GM12878 (cell line): ENCODE measurements at regions not wholly inside any gene's neighbourhood (a gene's known extent, or its start where the extent isn't known, plus 50 kb on each side); places are given as distances from the start of the nearest gene placed in this dataset.

Source experiments
- ATAC-seq: fragments of 200-7000 bp; cut with Tn5 transposase; 3 replicates; pipeline ENCODE4 v1.9.1; 2020; ENCODE audit warnings: mild to moderate bottlenecking, moderate library complexity
- BruUV-seq: library from RNA; stranded (reverse); fragments of 400-500 nt; replicated peaks from 2 replicates; lab custom pipeline; 2021; lab: Mats Ljungman, UMichigan
- CTCF ChIA-PET: fragments of 300-600 bp; sonication (Branson Sonifier 250); formaldehyde crosslinking; extraction: SDS; loops from one replicate; lab custom pipeline; 2021; ENCODE audit warnings: inconsistent platforms; lab: Yijun Ruan, JAX
- POLR2A ChIA-PET: fragments of 350-600 bp; formaldehyde crosslinking; extraction: SDS; loops from one replicate; lab custom pipeline; 2021; ENCODE audit warnings: inconsistent platforms; lab: Charles Lee
- RAD21 ChIA-PET: fragments of 300-600 bp; sonication (Branson Sonifier 250); formaldehyde crosslinking; loops from one replicate; lab custom pipeline; 2023; ENCODE audit warnings: antibody characterized with exemption; ENCODE audit not compliant: unreplicated experiment; lab: Charles Lee
- SMC1A ChIA-PET: fragments of 300-600 bp; sonication (Branson Sonifier 250); formaldehyde crosslinking; loops from one replicate; lab custom pipeline; 2023; ENCODE audit not compliant: unreplicated experiment, uncharacterized antibody; lab: Charles Lee
- DNase-seq: peaks from one replicate; pipeline ENCODE4 v3.0.0-alpha.2; 2011; ENCODE audit warnings: low read depth, low spot score
- FAIRE-seq: peaks from 3 replicates; lab custom pipeline; 2011; peaks lifted over from hg19 to GRCh38; lab: Jason Lieb, UNC
- H2AFZ ChIP-seq: 2 replicates; pipeline ENCODE4 v1.6.0; 2011; ENCODE audit warnings: low read depth, low read length, control low read depth; ENCODE audit not compliant: control insufficient read depth
- H3K27ac ChIP-seq: 2 replicates; pipeline ENCODE4 v1.5.1; 2011; ENCODE audit warnings: control low read depth; ENCODE audit not compliant: control insufficient read depth, insufficient read depth
- H3K27me3 ChIP-seq, 2 experiments: replicated peaks in 1 of 2; 2 replicates each; pipeline versions ENCODE4 v1.6.0 to v1.6.1; 2011; ENCODE audit warnings: low read length in 1 of 2; ENCODE audit not compliant: control insufficient read depth in 2 of 2, insufficient read depth in 2 of 2
- H3K36me3 ChIP-seq, 2 experiments: 2 replicates each; pipeline ENCODE4 v1.5.1; 2011; ENCODE audit warnings: low read length in 1 of 2; ENCODE audit not compliant: control insufficient read depth in 2 of 2, insufficient read depth in 2 of 2
- H3K4me1 ChIP-seq: 2 replicates; pipeline ENCODE4 v1.6.1; 2011; ENCODE audit warnings: mild to moderate bottlenecking, low read length, moderate library complexity, mixed read lengths; ENCODE audit not compliant: control insufficient read depth, insufficient read depth
- H3K4me2 ChIP-seq: 2 replicates; pipeline ENCODE4 v1.6.0; 2011; ENCODE audit warnings: control low read depth; ENCODE audit not compliant: control insufficient read depth, insufficient read depth
- H3K4me3 ChIP-seq: fragments of 200-600 bp; sonication (generic); 2 replicates; pipeline ENCODE4 v1.5.1; 2016
- H3K79me2 ChIP-seq: 2 replicates; pipeline ENCODE4 v1.6.0; 2011; ENCODE audit warnings: low read length; ENCODE audit not compliant: control insufficient read depth, insufficient read depth
- H3K9ac ChIP-seq: 2 replicates; pipeline ENCODE4 v1.8.0; 2011; ENCODE audit warnings: low read length, control low read depth, mixed read lengths; ENCODE audit not compliant: control insufficient read depth, insufficient read depth
- H3K9me3 ChIP-seq: replicated peaks from 3 replicates; pipeline ENCODE4 v1.5.1; 2011; ENCODE audit warnings: mild to moderate bottlenecking, low read length; ENCODE audit not compliant: control insufficient read depth, insufficient read depth
- H4K20me1 ChIP-seq: 2 replicates; pipeline ENCODE4 v1.6.0; 2011; ENCODE audit not compliant: control insufficient read depth, insufficient read depth
- ASH2L ChIP-seq: fragments of 300-600, 200-600 bp; sonication (generic); IDR thresholded peaks from 2 replicates; pipeline ENCODE4 v1.6.1; 2017; ENCODE audit warnings: low read depth, mild to moderate bottlenecking, borderline replicate concordance
- CEBPB ChIP-seq, 2 experiments: fragments of 150-350 bp in 1 of 2; IDR thresholded peaks; 2 replicates each; pipeline ENCODE4 v1.6.1; 2012 to 2014; ENCODE audit warnings: low read depth in 2 of 2, low read length in 2 of 2, borderline replicate concordance in 1 of 2, inconsistent platforms in 1 of 2
- CREM ChIP-seq: IDR thresholded peaks from 2 replicates; pipeline ENCODE4 v1.6.1; 2014; ENCODE audit warnings: antibody characterized with exemption, low read depth
- EP300 ChIP-seq, 2 experiments: fragments of 150-350 bp in 1 of 2; IDR thresholded peaks; 2 replicates each; pipeline ENCODE4 v1.6.1; 2011 to 2012; ENCODE audit warnings: low read depth in 2 of 2, low read length in 2 of 2, borderline replicate concordance in 1 of 2, improper control_type of control experiment in 1 of 2, inconsistent platforms in 1 of 2; ENCODE audit not compliant: control insufficient read depth in 1 of 2
- ESRRA ChIP-seq: IDR thresholded peaks from 2 replicates; pipeline ENCODE4 v1.6.1; 2012; ENCODE audit warnings: mild to moderate bottlenecking, low read length, improper control_type of control experiment
- HCFC1 ChIP-seq: fragments of 150-350 bp; IDR thresholded peaks from 2 replicates; pipeline ENCODE4 v1.6.1; 2014; ENCODE audit warnings: low read length
- IKZF1 ChIP-seq: fragments of 450-650 bp; conservative IDR thresholded peaks from 2 replicates; pipeline ENCODE4 v1.6.1; 2017; ENCODE audit warnings: antibody characterized with exemption, mild to moderate bottlenecking
- JUND ChIP-seq: IDR thresholded peaks from 2 replicates; pipeline ENCODE4 v1.6.1; 2012; ENCODE audit warnings: low read depth, mild to moderate bottlenecking, low read length, improper control_type of control experiment, moderate library complexity
- KLF5 ChIP-seq: fragments of 450-650 bp; IDR thresholded peaks from 2 replicates; pipeline ENCODE4 v1.6.1; 2014; ENCODE audit warnings: mild to moderate bottlenecking; ENCODE audit not compliant: partially characterized antibody
- MLLT1 ChIP-seq: fragments of 450-650 bp; IDR thresholded peaks from 2 replicates; pipeline ENCODE4 v1.6.1; 2016; ENCODE audit warnings: mild to moderate bottlenecking
- MTA2 ChIP-seq: fragments of 450-650 bp; IDR thresholded peaks from 2 replicates; pipeline ENCODE4 v1.6.1; 2016; ENCODE audit warnings: low read depth, mild to moderate bottlenecking, moderate library complexity
- NRF1 ChIP-seq: conservative IDR thresholded peaks from 2 replicates; pipeline ENCODE4 v1.6.1; 2011; ENCODE audit warnings: mild to moderate bottlenecking, low read depth, low read length, improper control_type of control experiment
- RELA ChIP-seq: fragments of 450-650 bp; IDR thresholded peaks from 2 replicates; pipeline ENCODE4 v1.8.0; 2014; ENCODE audit warnings: borderline replicate concordance; ENCODE audit not compliant: partially characterized antibody
- SREBF2 ChIP-seq: IDR thresholded peaks from 2 replicates; pipeline ENCODE4 v1.6.1; 2012; ENCODE audit warnings: mild to moderate bottlenecking, low read length
- SUPT20H ChIP-seq: IDR thresholded peaks from 2 replicates; pipeline ENCODE4 v1.6.1; 2011; ENCODE audit warnings: low read depth, mild to moderate bottlenecking, low read length, moderate library complexity, borderline replicate concordance; ENCODE audit not compliant: control insufficient read depth
- TBL1XR1 ChIP-seq: IDR thresholded peaks from 2 replicates; pipeline ENCODE4 v1.6.1; 2012; ENCODE audit warnings: low read depth, low read length, improper control_type of control experiment
- TCF3 ChIP-seq: IDR thresholded peaks from 2 replicates; pipeline ENCODE4 v1.6.1; 2012; ENCODE audit warnings: low read depth, mild to moderate bottlenecking, low read length, borderline replicate concordance; ENCODE audit not compliant: insufficient read depth
- WGBS: methylation state at CpG from one replicate; pipeline ENCODE4 v1.1.6; 2016; ENCODE audit warnings: low lambda C conversion rate; ENCODE audit not compliant: insufficient replicate concordance, insufficient coverage; ENCODE audit errors: missing lambda C conversion rate; 5-methylcytosine and 5-hydroxymethylcytosine counted together
- in situ Hi-C: fragments of 300-500 bp; cut with MboI; formaldehyde crosslinking; loops from 9 replicates; pipeline ENCODE4 v1.14.3; 2018; ENCODE audit warnings: mixed read lengths
- intact Hi-C: fragments of 100-400 bp; cut with micrococcal nuclease; formaldehyde crosslinking; loops from one replicate; pipeline ENCODE4 v1.14.2; 2022; ENCODE audit not compliant: unreplicated experiment
- TF ChIP-seq, protein P1 (sequence below): IDR thresholded peaks from 2 replicates; pipeline ENCODE4 v1.6.1; 2011; ENCODE audit warnings: low read depth, low read length, improper control_type of control experiment, borderline replicate concordance
- TF ChIP-seq, protein P2 (sequence below): fragments of 150-350 bp; IDR thresholded peaks from 2 replicates; pipeline ENCODE4 v1.6.1; 2014; ENCODE audit warnings: mild to moderate bottlenecking, low read depth, low read length

- ChIA-PET POLR2A (no interaction called here), CTCF (no interaction called here), RAD21 (no interaction called here), SMC1A (no interaction called here)
- Histone ChIP-seq H3K27me3 (peaks cover 5 to 13% of the 10 kb centered on the region in 2 experiments; a peak in 3 of 4 replicates), H3K27ac (no peak overlapping the region), H2AFZ (no peak overlapping the region), H3K36me3 (no peaks in the 10 kb centered on the region), H3K79me2 (no peaks in the 10 kb centered on the region), H3K9me3 (no peaks in the 10 kb centered on the region; the same call in 2 of the 3 replicates), H3K4me1 (no peaks in the 10 kb centered on the region), H3K9ac (no peak overlapping the region), H3K4me2 (no peak overlapping the region), H3K4me3 (no peak overlapping the region), H4K20me1 (no peaks in the 10 kb centered on the region)
- no TSS peak for BruUV-seq
- ATAC-seq = no peak
- in situ Hi-C loops = no loop called here
- intact Hi-C loops = no loop called here
- TF ChIP-seq JUND = no peak
- TF ChIP-seq TBL1XR1 = no peak
- TF ChIP-seq TCF3 = no peak
- TF ChIP-seq EP300 (IDR thresholded peaks at IDR 0.05; ENCODE audit: borderline replicate concordance in 1 of 2, control insufficient read depth in 1 of 2, low read depth in 2 of 2, low read length in 2 of 2) = no peak
- no peak for TF ChIP-seq NRF1
- no peak for TF ChIP-seq IKZF1
- TF ChIP-seq MLLT1 = no peak
- TF ChIP-seq MTA2 = no peak
- TF ChIP-seq SREBF2 = no peak
- TF ChIP-seq CEBPB (IDR thresholded peaks at IDR 0.05; ENCODE audit: borderline replicate concordance in 1 of 2, low read depth in 2 of 2, low read length in 2 of 2) = no peak
- no peak for TF ChIP-seq KLF5
- TF ChIP-seq ASH2L = no peak
- no peak for TF ChIP-seq CREM
- TF ChIP-seq HCFC1 = no peak
- no peak for TF ChIP-seq SUPT20H
- no peak for TF ChIP-seq ESRRA
- TF ChIP-seq, protein P1, sequence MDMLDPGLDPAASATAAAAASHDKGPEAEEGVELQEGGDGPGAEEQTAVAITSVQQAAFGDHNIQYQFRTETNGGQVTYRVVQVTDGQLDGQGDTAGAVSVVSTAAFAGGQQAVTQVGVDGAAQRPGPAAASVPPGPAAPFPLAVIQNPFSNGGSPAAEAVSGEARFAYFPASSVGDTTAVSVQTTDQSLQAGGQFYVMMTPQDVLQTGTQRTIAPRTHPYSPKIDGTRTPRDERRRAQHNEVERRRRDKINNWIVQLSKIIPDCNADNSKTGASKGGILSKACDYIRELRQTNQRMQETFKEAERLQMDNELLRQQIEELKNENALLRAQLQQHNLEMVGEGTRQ = no peak
- no peak for TF ChIP-seq RELA
- TF ChIP-seq, protein P2, sequence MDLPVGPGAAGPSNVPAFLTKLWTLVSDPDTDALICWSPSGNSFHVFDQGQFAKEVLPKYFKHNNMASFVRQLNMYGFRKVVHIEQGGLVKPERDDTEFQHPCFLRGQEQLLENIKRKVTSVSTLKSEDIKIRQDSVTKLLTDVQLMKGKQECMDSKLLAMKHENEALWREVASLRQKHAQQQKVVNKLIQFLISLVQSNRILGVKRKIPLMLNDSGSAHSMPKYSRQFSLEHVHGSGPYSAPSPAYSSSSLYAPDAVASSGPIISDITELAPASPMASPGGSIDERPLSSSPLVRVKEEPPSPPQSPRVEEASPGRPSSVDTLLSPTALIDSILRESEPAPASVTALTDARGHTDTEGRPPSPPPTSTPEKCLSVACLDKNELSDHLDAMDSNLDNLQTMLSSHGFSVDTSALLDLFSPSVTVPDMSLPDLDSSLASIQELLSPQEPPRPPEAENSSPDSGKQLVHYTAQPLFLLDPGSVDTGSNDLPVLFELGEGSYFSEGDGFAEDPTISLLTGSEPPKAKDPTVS = no peak
- no peak for FAIRE-seq
- WGBS = 30% methylated on average over 9 of the region's 9 CpGs
- DNase-seq = no peak
Observed at GRCh38 chr17:36730095-36730808, 128.9 kb downstream of the MRM1 start.
